A673 (cell line): ENCODE measurements at regions not wholly inside any gene's neighbourhood (a gene's known extent, or its start where the extent isn't known, plus 50 kb on each side); places are given as distances from the start of the nearest gene placed in this dataset.

Source experiments
- BruUV-seq: library from RNA; stranded (reverse); fragments of 400-500 nt; replicated peaks from 2 replicates; lab custom pipeline; 2021; lab: Mats Ljungman, UMichigan
- CTCF ChIA-PET: fragments of 300-600 bp; sonication (Branson Sonifier 250); formaldehyde crosslinking; loops from one replicate; lab custom pipeline; 2022; ENCODE audit warnings: antibody characterized with exemption; lab: Charles Lee
- POLR2A ChIA-PET: fragments of 300-600 bp; sonication (Branson Sonifier 250); formaldehyde crosslinking; loops from one replicate; lab custom pipeline; 2022; ENCODE audit warnings: antibody characterized with exemption; ENCODE audit not compliant: low non-redundant PET; lab: Charles Lee
- DNase-seq: peaks from one replicate; pipeline ENCODE4 v3.0.0-alpha.2; 2015; ENCODE audit warnings: low spot score
- H3K27ac ChIP-seq: fragments of 200-600 bp; sonication (generic); 2 replicates; pipeline ENCODE4 v1.5.1; 2016; ENCODE audit warnings: mixed run types, low read depth, mild to moderate bottlenecking, mixed read lengths, antibody characterized with exemption, low read length; ENCODE audit not compliant: poor library complexity, severe bottlenecking
- H3K27me3 ChIP-seq: fragments of 200-600 bp; sonication (generic); replicated peaks from 2 replicates; pipeline ENCODE4 v1.6.1; 2017; ENCODE audit warnings: mixed run types, low read depth, mild to moderate bottlenecking, mixed read lengths, antibody characterized with exemption, low read length; ENCODE audit not compliant: insufficient read depth, poor library complexity
- H3K36me3 ChIP-seq: fragments of 200-600 bp; sonication (generic); 2 replicates; pipeline ENCODE4 v1.6.1; 2016; ENCODE audit warnings: mixed run types, mild to moderate bottlenecking, mixed read lengths, antibody characterized with exemption, low read length; ENCODE audit not compliant: insufficient read depth, poor library complexity, severe bottlenecking
- H3K4me1 ChIP-seq: fragments of 200-600 bp; sonication (generic); 2 replicates; pipeline ENCODE4 v1.6.1; 2017; ENCODE audit warnings: mixed run types, mild to moderate bottlenecking, mixed read lengths, antibody characterized with exemption, low read length; ENCODE audit not compliant: insufficient read depth, poor library complexity, severe bottlenecking
- H3K4me3 ChIP-seq: fragments of 200-600 bp; sonication (generic); 2 replicates; pipeline ENCODE4 v1.5.1; 2016; ENCODE audit warnings: low read depth, mixed run types, mild to moderate bottlenecking, mixed read lengths, low read length; ENCODE audit not compliant: poor library complexity, severe bottlenecking
- H3K9me3 ChIP-seq: fragments of 200-600 bp; sonication (generic); 2 replicates; pipeline ENCODE4 v1.6.1; 2016; ENCODE audit warnings: mixed run types, low read depth, mild to moderate bottlenecking, mixed read lengths, antibody characterized with exemption, low read length; ENCODE audit not compliant: poor library complexity, severe bottlenecking
- CTCF ChIP-seq: fragments of 300-800, 200-600 bp; sonication (generic); conservative IDR thresholded peaks from 2 replicates; pipeline ENCODE4 v1.5.1; 2017; ENCODE audit warnings: low read depth, mild to moderate bottlenecking, antibody characterized with exemption, low read length, moderate library complexity, mixed read lengths
- EZH2 ChIP-seq: fragments of 200-600 bp; sonication (generic); IDR thresholded peaks from 2 replicates; pipeline ENCODE4 v1.6.1; 2017; ENCODE audit warnings: borderline replicate concordance, low read depth, mild to moderate bottlenecking, mixed read lengths, antibody characterized with exemption, low read length; ENCODE audit not compliant: poor library complexity, severe bottlenecking
- intact Hi-C: fragments of 100-400 bp; cut with micrococcal nuclease; formaldehyde crosslinking; loops from one replicate; pipeline ENCODE4 v1.10.0; 2022; ENCODE audit not compliant: unreplicated experiment

- Histone ChIP-seq H3K9me3 (no peaks in the 10 kb centered on the region), H3K27ac (no peak overlapping the region), H3K36me3 (no peaks in the 10 kb centered on the region), H3K4me1 (no peaks in the 10 kb centered on the region), H3K4me3 (no peak overlapping the region), H3K27me3 (no peaks in the 10 kb centered on the region)
- ChIA-PET CTCF (no interaction called here), POLR2A (no interaction called here)
- intact Hi-C loops: no loop called here
- no peak for DNase-seq
- no TSS peak for BruUV-seq
- TF ChIP-seq CTCF: no peak
- no peak for TF ChIP-seq EZH2
Observed at GRCh38 chr6:168208854-168209253, 110.7 kb downstream of the DACT2 start.

DNA sequence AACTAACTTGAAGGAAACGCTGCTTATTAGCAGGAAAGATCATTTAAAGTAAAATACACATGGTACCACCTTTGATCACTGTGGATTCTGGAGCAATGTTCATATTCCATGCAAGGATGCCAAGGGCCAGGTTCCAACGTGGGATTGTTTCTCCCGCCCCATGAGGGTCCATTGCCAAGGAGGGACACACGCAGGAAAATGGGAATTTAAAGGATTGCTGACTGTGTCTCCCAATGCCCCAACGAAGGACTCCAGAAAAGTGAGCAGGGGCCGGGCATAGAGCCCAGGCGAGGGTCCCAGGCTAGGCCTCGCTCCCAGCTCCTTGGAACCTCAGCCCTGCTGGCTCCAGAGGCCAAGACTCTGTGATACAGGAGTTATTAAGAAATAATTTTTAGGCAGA is 111.2 kb downstream of the DACT2 start:
- TF ChIP-seq EZH2 (no peak), CTCF (no peak)
- Histone ChIP-seq H3K27ac (no peak overlapping the region), H3K4me1 (no peaks in the 10 kb centered on the region), H3K27me3 (no peaks in the 10 kb centered on the region), H3K4me3 (no peak overlapping the region), H3K9me3 (no peaks in the 10 kb centered on the region), H3K36me3 (no peaks in the 10 kb centered on the region)
- POLR2A ChIA-PET: no interaction called here
- intact Hi-C loops: no loop called here
- BruUV-seq: no TSS peak
- no peak for DNase-seq
- CTCF ChIA-PET: no interaction called here

GRCh38 chr6:168207421-168208175 is 112.0 kb downstream of the DACT2 start:
- Histone ChIP-seq H3K4me1 (no peaks in the 10 kb centered on the region), H3K4me3 (no peak overlapping the region), H3K9me3 (peaks cover 6% of the 10 kb centered on the region), H3K27me3 (no peaks in the 10 kb centered on the region), H3K36me3 (no peaks in the 10 kb centered on the region), H3K27ac (no peak overlapping the region)
- no peak for TF ChIP-seq CTCF
- TF ChIP-seq EZH2: no peak
- ChIA-PET POLR2A (no interaction called here), CTCF (no interaction called here)
- intact Hi-C loops: no loop called here
- BruUV-seq: no TSS peak
- DNase-seq: no peak
